GM12875 (cell line): ENCODE measurements at regions not wholly inside any gene's neighbourhood (a gene's known extent, or its start where the extent isn't known, plus 50 kb on each side); places are given as distances from the start of the nearest gene placed in this dataset.

Experiments
- H3K4me3 ChIP-seq: one replicate; pipeline ENCODE4 v1.5.1; 2011; ENCODE audit warnings: low read depth, low read length, control low read depth
- TF ChIP-seq, protein P1 (sequence below): IDR thresholded peaks from 2 replicates; pipeline ENCODE4 v1.5.1; 2011; ENCODE audit warnings: low read depth, mild to moderate bottlenecking, control low read depth, inconsistent platforms, low read length, moderate library complexity, borderline replicate concordance; ENCODE audit not compliant: insufficient read depth

DNA sequence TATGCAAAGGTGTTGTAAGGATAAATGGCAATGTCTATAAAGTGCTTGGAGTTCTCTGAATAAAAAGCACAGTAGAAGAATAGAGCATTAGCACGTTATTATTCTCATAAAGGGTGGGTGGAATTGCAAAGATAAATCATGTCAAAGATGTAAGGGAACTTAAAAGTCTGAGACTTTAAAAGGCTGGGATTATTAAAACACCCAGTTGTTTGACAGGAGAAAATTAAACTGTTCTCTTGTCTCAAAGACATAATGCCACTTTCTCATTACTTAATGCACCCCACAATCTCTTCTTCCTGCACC, 70.4 kb upstream of the PDE10A start:
- no peak overlapping the region for H3K4me3 ChIP-seq
- TF ChIP-seq, protein P1, sequence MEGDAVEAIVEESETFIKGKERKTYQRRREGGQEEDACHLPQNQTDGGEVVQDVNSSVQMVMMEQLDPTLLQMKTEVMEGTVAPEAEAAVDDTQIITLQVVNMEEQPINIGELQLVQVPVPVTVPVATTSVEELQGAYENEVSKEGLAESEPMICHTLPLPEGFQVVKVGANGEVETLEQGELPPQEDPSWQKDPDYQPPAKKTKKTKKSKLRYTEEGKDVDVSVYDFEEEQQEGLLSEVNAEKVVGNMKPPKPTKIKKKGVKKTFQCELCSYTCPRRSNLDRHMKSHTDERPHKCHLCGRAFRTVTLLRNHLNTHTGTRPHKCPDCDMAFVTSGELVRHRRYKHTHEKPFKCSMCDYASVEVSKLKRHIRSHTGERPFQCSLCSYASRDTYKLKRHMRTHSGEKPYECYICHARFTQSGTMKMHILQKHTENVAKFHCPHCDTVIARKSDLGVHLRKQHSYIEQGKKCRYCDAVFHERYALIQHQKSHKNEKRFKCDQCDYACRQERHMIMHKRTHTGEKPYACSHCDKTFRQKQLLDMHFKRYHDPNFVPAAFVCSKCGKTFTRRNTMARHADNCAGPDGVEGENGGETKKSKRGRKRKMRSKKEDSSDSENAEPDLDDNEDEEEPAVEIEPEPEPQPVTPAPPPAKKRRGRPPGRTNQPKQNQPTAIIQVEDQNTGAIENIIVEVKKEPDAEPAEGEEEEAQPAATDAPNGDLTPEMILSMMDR, result no peak

DNA sequence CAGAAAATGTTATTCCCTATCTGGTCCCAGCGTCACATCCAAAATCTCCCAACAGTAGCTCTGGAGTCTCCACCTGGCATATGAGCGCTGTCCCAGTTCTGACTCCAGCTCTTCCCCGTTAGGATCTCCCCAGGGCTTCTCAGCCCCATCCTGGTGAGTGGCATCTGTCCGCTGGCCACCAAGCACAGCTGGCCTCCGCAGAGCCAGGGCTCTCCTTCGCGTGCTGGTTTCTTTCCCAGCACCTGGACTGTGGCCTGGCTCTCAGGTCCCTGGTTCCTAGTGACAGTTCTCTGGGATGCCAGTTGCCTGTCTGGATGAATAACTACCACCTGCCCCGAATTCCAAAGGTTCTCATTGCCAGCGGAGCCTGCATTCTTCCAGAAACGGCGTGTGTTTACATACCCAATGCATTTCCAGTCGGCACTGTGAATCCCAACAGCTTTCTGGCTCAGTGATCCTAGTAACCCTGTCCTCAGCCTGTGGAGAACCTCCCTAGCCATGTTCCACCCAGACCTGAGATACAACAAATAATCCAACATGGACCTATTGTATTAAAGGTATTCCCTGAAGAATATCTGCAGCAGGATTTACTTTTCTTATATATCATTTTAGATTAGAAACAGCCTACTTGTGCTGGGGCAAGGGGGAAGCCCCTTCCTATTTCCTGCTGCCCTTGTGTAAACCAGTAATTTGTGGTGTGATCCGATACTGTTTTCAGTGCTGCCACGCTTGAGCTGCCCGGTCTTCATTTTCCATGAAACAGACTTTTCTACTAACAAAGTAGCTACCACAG, 69.9 kb upstream of the PDE10A start:
- H3K4me3 ChIP-seq, result no peak overlapping the region

DNA sequence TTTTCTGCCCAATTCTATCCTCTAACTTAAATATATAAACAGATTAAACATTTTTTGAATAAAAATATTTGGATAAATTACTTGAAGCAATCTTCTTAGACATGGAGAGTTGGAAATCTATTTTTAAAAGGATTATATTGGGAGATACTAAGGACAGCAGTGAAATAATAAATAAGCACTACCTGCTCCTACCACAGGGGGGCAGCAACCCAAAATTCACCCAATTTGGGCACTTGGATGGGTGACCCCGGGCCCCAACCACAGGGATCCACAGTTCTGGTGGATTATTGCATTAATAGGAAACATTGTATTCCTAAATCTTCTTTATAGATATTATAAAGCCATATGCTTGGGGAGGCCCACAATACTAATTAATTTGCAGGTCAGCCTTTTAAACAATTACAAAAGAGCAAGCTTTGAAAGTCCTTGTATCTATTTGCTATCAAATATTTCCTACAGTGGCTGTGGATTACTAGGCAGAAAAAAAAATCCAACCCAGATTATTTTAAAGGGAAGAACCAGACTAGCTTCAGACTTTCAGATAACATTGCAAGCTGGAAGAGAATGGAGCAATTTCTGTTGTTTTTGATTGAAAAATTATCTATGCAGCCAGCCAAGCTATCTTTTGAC, 66.4 kb upstream of the PDE10A start:
- TF ChIP-seq, protein P1, result peak; percentile 55; the same call in 1 of the 2 replicates

More for the DNA sequence above, 69.9 kb upstream of the PDE10A start:
- TF ChIP-seq, protein P1, result no peak

DNA sequence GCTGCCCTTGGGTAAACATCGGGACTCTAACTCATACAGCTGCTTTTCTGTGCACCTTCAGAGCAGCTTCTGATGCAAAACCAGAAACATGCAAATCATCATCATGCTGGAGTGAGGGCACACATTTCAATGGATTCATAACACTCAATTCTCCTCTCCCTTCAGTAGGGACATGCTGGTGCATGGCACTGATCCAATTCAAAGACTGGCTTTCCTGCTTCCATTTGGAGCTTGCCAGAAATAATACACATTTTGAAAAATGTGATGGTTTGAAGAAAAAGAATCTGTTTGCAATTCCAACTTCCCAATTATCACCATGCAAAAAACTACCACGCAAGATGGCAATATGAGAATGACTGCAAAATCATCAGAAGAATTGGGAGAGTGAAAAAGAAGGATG, 65.2 kb upstream of the PDE10A start:
- TF ChIP-seq, protein P1, result no peak
- no peak overlapping the region for H3K4me3 ChIP-seq

More for the DNA sequence above, 66.4 kb upstream of the PDE10A start:
- no peak overlapping the region for H3K4me3 ChIP-seq

DNA sequence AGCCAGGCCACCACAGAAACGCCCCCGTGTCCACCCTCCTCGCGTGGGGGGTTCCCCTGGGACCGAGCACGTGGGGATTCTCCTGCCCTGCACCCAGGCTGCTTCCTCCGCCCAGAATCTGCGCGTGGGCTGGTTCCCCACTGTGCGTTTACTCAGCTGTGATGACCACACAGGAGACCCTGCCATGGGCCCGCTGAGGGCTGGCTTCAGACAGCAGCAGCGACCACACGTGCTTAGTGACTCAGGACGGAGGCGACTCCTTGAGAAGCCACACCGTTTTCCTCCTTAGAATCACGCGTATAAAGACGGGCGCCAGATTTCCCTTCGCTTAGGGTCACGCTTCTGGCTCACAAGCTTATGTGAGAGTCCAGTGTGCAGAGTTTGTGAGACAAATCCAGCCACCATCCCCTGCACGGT, 63.9 kb upstream of the PDE10A start:
- H3K4me3 ChIP-seq, result no peak overlapping the region
- TF ChIP-seq, protein P1, result no peak

DNA sequence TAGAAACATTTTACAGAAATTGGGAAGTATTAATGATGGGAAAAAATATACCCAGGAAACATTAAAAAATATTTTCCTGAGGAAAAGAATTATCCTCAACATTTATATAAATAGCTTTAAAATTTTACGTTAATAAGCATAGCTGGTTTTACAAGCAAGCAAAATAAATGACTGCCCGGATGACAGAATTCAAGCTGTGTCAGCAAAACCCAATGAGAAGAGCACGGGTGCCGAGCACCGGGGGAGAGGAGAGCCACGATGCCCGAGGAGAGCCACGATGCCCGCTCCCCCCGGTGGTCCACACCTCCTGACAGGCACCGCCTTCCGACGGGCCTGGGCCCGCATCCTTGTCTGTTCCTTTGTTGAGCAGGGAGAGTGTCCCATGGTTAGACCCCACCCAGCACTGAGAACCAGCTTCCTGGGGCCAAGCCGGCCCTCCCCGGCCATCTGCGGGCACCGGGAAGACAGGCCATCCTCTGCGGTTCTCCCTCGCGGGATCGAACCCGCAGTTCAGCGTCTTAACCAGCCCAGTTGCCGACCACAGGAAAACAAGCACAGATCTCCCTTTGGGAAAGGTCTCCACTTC, 63.3 kb upstream of the PDE10A start:
- H3K4me3 ChIP-seq, result no peak overlapping the region
- TF ChIP-seq, protein P1, result no peak
